Gastrocnemius medialis (tissue), 4 donors: ENCODE measurements at regions not wholly inside any gene's neighbourhood (a gene's known extent, or its start where the extent isn't known, plus 50 kb on each side); places are given as distances from the start of the nearest gene placed in this dataset.

Experiments used
- POLR2A ChIP-seq, 2 donors: fragments of 450-650 bp; IDR thresholded peaks; one replicate each; pipeline ENCODE4 v1.6.1; 2017; ENCODE audit warnings: antibody characterized with exemption in 2 of 2, mild to moderate bottlenecking in 2 of 2, moderate library complexity in 2 of 2
- TF ChIP-seq, protein P1 (sequence below), 5 experiments: fragments of 450-650 bp in 3 of 5; fragments of 200-600 bp in 2 of 5; sonication (generic) in 2 of 5; IDR thresholded peaks in 4 of 5; conservative IDR thresholded peaks in 1 of 5; 1 replicate in 4 of 5; 2 replicates in 1 of 5; pipeline ENCODE4 v1.5.1; 2016 to 2019; ENCODE audit warnings: antibody characterized with exemption in 5 of 5, mild to moderate bottlenecking in 3 of 5, moderate library complexity in 3 of 5

- TF ChIP-seq POLR2A (IDR thresholded peaks at IDR 0.05): no peak
- TF ChIP-seq, protein P1, sequence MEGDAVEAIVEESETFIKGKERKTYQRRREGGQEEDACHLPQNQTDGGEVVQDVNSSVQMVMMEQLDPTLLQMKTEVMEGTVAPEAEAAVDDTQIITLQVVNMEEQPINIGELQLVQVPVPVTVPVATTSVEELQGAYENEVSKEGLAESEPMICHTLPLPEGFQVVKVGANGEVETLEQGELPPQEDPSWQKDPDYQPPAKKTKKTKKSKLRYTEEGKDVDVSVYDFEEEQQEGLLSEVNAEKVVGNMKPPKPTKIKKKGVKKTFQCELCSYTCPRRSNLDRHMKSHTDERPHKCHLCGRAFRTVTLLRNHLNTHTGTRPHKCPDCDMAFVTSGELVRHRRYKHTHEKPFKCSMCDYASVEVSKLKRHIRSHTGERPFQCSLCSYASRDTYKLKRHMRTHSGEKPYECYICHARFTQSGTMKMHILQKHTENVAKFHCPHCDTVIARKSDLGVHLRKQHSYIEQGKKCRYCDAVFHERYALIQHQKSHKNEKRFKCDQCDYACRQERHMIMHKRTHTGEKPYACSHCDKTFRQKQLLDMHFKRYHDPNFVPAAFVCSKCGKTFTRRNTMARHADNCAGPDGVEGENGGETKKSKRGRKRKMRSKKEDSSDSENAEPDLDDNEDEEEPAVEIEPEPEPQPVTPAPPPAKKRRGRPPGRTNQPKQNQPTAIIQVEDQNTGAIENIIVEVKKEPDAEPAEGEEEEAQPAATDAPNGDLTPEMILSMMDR (IDR thresholded peaks at IDR 0.05 in 4 of 5, conservative IDR thresholded peaks at IDR 0.05 in 1 of 5): no peak
Observed at GRCh38 chr3:30307372-30307950, 298.9 kb upstream of the TGFBR2 start.
